ENCODE measurements at regions not wholly inside any gene's neighbourhood (a gene's known extent, or its start where the extent isn't known, plus 50 kb on each side); places are given as distances from the start of the nearest gene placed in this dataset.
A peak's percentile ranks its signal among the peaks of the same experiment; 100 is the strongest.

DNA sequence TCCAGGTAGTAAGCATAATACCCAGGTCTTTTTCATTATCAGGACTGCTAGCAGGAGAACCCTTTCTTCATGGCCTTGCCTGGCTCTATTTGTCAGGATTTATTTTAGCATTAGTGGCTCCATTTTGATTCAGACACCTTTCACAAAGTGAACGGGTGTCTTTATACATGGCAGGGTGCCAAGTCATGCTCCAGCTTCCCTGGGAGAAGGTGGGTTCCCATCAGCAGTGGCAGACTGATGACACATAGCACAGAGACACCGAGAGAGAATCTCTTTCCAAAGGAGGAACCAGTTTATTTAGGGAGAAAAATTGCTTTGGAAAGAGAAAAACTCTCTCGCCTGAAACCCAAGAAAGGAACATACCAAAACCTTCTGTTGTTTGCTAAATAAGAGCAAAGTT, 135.3 kb upstream of the TMTC4 start:
- DNase-seq (no peak), ATAC-seq (no peak), FAIRE-seq (no peak)
- no peak for TF ChIP-seq CTCF (IDR thresholded peaks at IDR 0.05)
- no peaks in the 10 kb centered on the region for H3K9me3 ChIP-seq
- no peak overlapping the region for H3K27ac ChIP-seq
- no peaks in the 10 kb centered on the region for H3K4me1 ChIP-seq
- no peaks in the 10 kb centered on the region for H3K27me3 ChIP-seq
- intact Hi-C loops (cut with DNase I), result no loop called here
- no peaks in the 10 kb centered on the region for H3K36me3 ChIP-seq
- 62 to 63% methylated on average over 3 of the region's 3 CpGs for WGBS, 2 donors
- H3K4me3 ChIP-seq, result no peak overlapping the region

GRCh38 chr13:100809129-100809390, 134.5 kb upstream of the TMTC4 start:
- no peak overlapping the region for H3K4me3 ChIP-seq
- FAIRE-seq, result no peak
- no peaks in the 10 kb centered on the region for H3K4me1 ChIP-seq
- no peak for TF ChIP-seq CTCF (IDR thresholded peaks at IDR 0.05)
- intact Hi-C loops (cut with DNase I), result no loop called here
- no peaks in the 10 kb centered on the region for H3K36me3 ChIP-seq
- H3K27ac ChIP-seq, result no peak overlapping the region
- no peaks in the 10 kb centered on the region for H3K27me3 ChIP-seq
- ATAC-seq, result no peak
- no peak for DNase-seq
- 78 to 87% methylated on average over 2 of the region's 2 CpGs for WGBS, 2 donors
- H3K9me3 ChIP-seq, result no peaks in the 10 kb centered on the region

DNA sequence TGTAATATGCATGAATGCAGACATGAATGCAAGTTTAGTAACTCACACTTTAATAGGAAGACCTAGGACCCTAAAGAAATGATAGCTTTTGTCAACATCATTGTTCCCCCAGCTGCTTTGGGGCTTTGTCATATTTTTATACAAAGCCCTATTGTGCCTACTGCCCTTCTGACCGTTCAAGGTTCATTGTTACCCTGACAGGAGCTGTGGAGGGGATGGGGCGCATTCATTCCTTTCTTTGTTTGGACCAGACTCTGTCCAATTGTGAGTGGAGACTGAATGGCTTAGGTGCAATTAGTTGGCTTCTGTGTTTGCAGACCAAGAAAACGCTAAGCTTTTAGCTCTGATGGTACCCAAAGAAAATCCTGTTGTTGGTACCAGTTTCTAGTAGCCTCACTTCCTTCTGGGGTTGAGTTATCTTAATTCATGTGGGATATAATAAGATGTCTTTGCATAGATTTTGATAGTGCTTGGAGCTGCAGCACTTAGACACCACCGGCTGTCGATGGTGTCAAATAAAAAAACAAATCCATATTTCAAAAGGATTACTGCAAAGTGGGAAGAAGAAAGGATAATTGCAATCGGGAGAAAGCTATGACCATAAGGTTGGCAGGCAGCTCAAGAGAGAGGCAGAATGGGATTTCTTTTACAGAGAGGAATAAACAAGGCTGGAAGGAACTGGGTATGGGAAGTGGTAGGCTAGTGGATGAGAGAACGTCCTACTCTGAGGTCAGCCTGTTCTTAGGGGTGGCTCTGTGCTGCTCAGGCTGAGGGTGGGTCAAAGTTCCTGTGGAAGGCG, 133.9 kb upstream of the TMTC4 start:
- no peak for ATAC-seq

GRCh38 chr13:100803091-100803490, 128.5 kb upstream of the TMTC4 start:
- Histone ChIP-seq H3K9me3 (no peaks in the 10 kb centered on the region), H3K36me3 (no peaks in the 10 kb centered on the region), H3K4me1 (no peaks in the 10 kb centered on the region), H3K27ac (no peak overlapping the region), H3K27me3 (no peaks in the 10 kb centered on the region), H3K4me3 (no peak overlapping the region)
- 57 to 61% methylated on average over 6 of the region's 6 CpGs for WGBS, 2 donors
- ATAC-seq, result no peak
- no peak for DNase-seq
- FAIRE-seq, result no peak
- TF ChIP-seq CTCF (IDR thresholded peaks at IDR 0.05), result no peak
- intact Hi-C loops (cut with DNase I), result no loop called here

More for the DNA sequence above, 133.9 kb upstream of the TMTC4 start:
- Histone ChIP-seq H3K27me3 (no peaks in the 10 kb centered on the region), H3K9me3 (no peaks in the 10 kb centered on the region), H3K27ac (no peak overlapping the region), H3K36me3 (no peaks in the 10 kb centered on the region), H3K4me3 (no peak overlapping the region), H3K4me1 (no peaks in the 10 kb centered on the region)
- DNase-seq (no peak), FAIRE-seq (no peak)
- WGBS, 2 donors, result 58 to 61% methylated on average over 8 of the region's 8 CpGs
- intact Hi-C loops (cut with DNase I), result no loop called here
- no peak for TF ChIP-seq CTCF (IDR thresholded peaks at IDR 0.05)

DNA sequence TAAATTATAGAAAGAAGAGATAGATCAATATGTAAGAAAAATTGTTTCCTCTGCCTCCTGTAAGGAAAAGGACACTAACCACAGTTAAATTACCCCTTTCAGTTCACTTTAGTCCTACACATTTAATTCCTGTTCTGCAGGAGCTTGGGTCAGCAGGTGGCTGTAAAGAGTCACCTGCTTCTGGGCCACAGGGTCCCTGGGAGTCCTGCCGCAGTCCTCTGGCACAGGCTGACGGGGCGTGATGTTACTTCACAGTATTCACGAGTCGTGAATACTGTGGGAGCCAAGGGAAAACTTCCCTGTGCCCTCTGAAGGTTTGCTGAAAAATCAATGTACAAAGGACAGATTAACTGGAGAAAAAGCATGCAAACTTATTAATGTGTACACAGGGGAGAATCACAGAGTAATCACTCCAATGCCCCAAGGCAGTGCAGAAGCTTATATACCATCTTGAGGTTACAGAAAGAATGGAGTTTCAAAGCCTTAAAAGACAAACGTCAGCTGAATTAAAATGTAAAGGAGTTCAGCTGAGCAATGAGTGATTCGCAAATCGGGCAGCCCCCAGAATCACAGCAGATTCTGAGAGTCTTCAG, 125.8 kb upstream of the TMTC4 start:
- Histone ChIP-seq H3K4me3 (no peak overlapping the region), H3K9me3 (no peaks in the 10 kb centered on the region), H3K27ac (no peak overlapping the region), H3K36me3 (no peaks in the 10 kb centered on the region), H3K27me3 (no peaks in the 10 kb centered on the region), H3K4me1 (no peaks in the 10 kb centered on the region)
- TF ChIP-seq CTCF (IDR thresholded peaks at IDR 0.05), result no peak
- DNase-seq (peak in 1 of 6 donors; percentile 9), FAIRE-seq (no peak), ATAC-seq (peak in 2 of 4 donors; percentile 27 to 50)
- 60 to 61% methylated on average over 8 of the region's 8 CpGs for WGBS, 2 donors
- intact Hi-C loops (cut with DNase I), result no loop called here
